ENCODE measurements at regions not wholly inside any gene's neighbourhood (a gene's known extent, or its start where the extent isn't known, plus 50 kb on each side); places are given as distances from the start of the nearest gene placed in this dataset.

DNA sequence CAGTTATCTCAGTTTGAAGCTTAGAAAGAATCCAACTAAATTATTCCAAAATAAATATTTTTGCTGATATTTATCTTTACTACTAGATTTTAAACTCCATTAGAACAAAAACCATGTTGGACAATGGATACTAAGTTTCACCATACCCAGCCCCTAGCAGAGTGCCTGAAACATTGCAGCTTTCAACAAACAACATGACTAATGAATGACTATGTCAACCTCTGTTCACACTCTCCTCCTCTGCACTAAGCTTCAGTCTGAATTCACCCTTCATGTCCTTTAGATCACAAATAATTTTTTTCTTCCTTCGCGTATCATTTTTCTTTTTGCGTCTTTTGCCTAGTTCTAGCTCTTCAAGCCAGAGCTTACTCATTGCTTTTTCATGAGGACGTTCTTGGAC is 315.2 kb downstream of the PCDH10 start:
- in situ Hi-C loops (cut with HindIII; ENCODE audit: low pct_ligation_motif_present, low pct_unique_long_range_greater_than_20kb, low sequenced_read_pairs), result no loop called here
- DNase-seq, result no peak

DNA sequence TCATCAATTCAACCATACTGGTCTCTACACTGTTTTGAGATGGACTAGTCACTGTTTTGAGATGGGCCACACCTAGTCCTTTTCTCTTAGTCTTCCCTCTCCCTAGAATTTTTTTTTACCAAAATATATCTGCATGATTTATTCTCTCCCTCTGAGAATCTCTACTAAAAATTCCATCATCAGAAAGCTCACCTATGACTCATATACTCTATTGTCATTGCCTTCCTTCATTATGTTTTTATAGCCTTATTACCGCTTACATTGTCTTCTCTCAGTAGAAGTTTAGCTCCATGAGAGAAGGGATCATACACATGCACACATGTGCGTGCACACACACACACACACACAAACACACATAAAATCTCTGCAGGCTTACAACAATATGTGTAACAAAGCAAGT is 303.6 kb downstream of the PCDH10 start:
- in situ Hi-C loops (cut with HindIII; ENCODE audit: low pct_ligation_motif_present, low pct_unique_long_range_greater_than_20kb, low sequenced_read_pairs), result no loop called here
- DNase-seq, result no peak

DNA sequence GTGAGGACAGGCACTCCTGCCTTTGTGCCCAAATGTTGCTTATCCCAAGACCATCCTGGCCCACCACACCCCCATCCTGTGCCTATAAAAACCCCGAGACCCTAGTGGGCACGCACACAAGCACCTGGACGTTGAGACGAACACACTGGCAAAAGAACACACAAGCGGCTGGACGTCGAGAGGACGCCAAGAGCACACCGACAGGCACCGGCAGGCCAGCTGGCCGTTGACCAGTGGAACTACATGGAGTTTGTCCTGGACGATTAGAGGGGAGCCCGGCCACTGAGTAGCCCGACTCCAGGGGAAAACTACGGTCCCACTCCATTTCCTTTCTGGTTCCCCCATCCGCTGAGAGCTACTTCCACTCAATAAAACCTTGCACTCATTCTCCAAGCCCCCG is 301.7 kb downstream of the PCDH10 start:
- no peak for DNase-seq
- in situ Hi-C loops (cut with HindIII; ENCODE audit: low pct_ligation_motif_present, low pct_unique_long_range_greater_than_20kb, low sequenced_read_pairs), result no loop called here

DNA sequence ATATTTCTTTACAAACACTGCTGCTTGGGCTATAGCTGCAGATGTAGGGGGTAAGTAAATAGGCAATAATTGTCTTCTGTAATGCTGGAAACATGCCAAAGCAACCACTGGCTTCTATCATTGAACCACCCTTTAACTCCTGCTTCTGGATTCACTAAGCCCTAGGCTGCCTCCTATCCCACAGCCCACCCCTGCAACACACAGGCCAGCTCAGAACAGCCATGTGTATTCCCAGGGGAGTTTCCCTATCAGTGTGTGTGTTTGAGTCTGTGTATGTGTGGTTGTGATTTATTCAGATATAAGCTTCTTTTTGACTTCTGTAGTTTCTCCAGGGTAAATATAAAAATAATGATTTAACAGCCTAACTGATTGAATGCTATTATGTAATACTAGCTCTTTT is 291.3 kb downstream of the PCDH10 start:
- DNase-seq, result no peak
- in situ Hi-C loops (cut with HindIII; ENCODE audit: low pct_ligation_motif_present, low pct_unique_long_range_greater_than_20kb, low sequenced_read_pairs), result no loop called here

DNA sequence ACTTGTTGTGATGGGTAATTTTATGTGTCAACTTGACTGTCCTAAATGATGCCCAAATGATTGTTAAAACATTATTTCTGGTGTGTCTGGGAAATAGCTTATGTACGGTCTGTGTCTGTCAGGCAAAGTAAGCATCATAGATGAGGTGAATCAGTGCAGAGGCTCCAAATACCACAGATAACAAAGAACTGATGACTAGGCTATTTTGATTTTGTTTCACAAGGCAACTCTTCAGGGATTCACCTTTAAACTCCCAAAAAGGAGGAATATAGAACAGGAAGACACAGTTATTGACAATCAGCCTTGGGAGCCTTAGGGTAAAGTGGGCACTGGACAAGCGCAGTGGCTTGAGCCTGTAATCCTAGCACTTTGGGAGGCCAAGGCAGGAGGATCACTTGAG is 290.7 kb downstream of the PCDH10 start:
- no peak for DNase-seq
- in situ Hi-C loops (cut with HindIII; ENCODE audit: low pct_ligation_motif_present, low pct_unique_long_range_greater_than_20kb, low sequenced_read_pairs), result no loop called here

GRCh38 chr4:133424605-133425004 is 275.5 kb downstream of the PCDH10 start:
- DNase-seq, result no peak
- in situ Hi-C loops (cut with HindIII; ENCODE audit: low pct_ligation_motif_present, low pct_unique_long_range_greater_than_20kb, low sequenced_read_pairs), result no loop called here

- DNase-seq, result no peak
- in situ Hi-C loops (cut with HindIII; ENCODE audit: low pct_ligation_motif_present, low pct_unique_long_range_greater_than_20kb, low sequenced_read_pairs), result no loop called here
These were observed 254.8 kb downstream of the PCDH10 start for GRCh38 chr4:133403913-133404312.

GRCh38 chr4:133402616-133403015 is 253.5 kb downstream of the PCDH10 start:
- DNase-seq, result no peak
- in situ Hi-C loops (cut with HindIII; ENCODE audit: low pct_ligation_motif_present, low pct_unique_long_range_greater_than_20kb, low sequenced_read_pairs), result no loop called here

GRCh38 chr4:133394971-133395627 is 246.0 kb downstream of the PCDH10 start:
- in situ Hi-C loops (cut with HindIII; ENCODE audit: low pct_ligation_motif_present, low pct_unique_long_range_greater_than_20kb, low sequenced_read_pairs), result no loop called here
- DNase-seq, result no peak

- no peak for DNase-seq
- in situ Hi-C loops (cut with HindIII; ENCODE audit: low pct_ligation_motif_present, low pct_unique_long_range_greater_than_20kb, low sequenced_read_pairs), result no loop called here
These were observed 241.2 kb downstream of the PCDH10 start for GRCh38 chr4:133390198-133390855.

GRCh38 chr4:133389029-133389428 is 239.9 kb downstream of the PCDH10 start:
- DNase-seq, result no peak
- in situ Hi-C loops (cut with HindIII; ENCODE audit: low pct_ligation_motif_present, low pct_unique_long_range_greater_than_20kb, low sequenced_read_pairs), result no loop called here

DNA sequence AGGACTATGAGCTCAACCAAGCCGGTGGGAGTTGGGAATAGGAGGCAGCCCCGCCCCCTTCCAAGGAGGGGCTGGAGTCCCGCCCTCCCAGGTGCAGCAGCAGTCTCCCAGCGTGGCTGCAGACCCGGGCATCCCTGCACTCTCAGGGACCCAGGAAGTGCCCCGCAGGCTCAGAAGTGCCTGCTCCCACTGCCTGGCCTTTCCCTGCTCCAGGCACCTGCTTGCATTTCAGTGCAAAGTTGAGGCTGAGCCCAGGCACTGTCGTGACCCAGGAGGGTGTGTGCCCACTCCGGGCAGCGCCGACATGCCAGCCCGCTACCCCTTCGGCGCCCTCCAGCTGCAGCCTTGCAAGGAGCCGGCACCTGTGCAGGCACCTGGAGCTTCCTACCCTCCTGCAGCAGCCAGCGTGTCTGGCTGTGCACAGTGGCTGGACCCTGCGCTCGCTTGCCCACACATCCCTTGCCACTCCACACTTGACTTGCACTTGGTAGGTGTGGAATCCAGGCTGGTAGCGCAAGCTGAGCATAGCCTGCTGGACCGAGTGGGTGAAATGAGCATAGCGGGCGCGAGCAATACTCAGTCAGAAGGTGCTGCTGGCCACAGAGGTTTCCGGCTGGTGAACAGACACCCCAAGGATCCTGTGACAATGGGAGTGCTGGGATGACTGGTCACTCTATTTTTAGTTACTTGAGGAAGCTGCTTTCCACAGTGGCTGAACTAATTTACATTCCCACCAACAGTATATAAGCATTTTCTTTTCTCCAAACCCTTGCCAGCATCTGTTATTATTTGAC is 236.3 kb downstream of the PCDH10 start:
- in situ Hi-C loops (cut with HindIII; ENCODE audit: low pct_ligation_motif_present, low pct_unique_long_range_greater_than_20kb, low sequenced_read_pairs), result no loop called here
- DNase-seq, result no peak

DNA sequence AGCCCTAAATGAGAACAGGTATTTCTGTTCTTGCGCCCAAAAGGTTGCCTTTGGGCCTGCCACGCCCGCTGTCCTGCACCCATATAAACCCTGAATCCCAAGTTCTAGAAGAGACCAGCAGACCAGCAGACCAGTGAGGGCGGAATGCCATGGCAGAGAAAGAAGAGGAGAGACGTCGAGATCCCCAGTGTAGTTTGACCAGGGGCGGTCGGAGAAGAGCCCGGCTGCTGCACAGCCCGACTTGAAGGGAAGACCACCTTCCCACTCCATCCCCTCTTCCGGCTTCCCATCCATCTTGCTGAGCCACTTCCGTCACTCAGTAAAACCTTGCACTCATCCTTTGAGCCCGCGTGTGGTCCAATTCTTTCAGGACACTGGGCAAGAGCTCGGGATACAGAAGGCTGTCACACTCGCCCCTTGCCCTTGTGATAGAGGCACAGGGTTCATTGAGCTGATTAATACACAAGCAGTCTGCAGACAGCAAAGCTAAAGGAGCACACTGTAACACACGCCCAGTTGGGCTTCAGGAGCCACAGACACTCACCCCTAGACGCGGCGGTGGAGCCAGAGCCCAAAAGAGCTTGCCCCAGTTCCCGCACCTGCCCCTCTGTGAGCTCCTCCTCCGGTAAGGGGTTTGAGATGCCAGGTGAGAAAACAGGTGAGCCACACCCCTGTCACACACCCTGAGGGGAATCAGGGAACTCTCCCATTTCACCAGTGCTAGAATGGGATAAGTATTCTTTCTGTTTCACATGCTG is 230.8 kb downstream of the PCDH10 start:
- in situ Hi-C loops (cut with HindIII; ENCODE audit: low pct_ligation_motif_present, low pct_unique_long_range_greater_than_20kb, low sequenced_read_pairs), result no loop called here
- DNase-seq, result no peak

- DNase-seq, result no peak
- in situ Hi-C loops (cut with HindIII; ENCODE audit: low pct_ligation_motif_present, low pct_unique_long_range_greater_than_20kb, low sequenced_read_pairs), result no loop called here
These were observed 228.2 kb downstream of the PCDH10 start for GRCh38 chr4:133377286-133377685.

DNA sequence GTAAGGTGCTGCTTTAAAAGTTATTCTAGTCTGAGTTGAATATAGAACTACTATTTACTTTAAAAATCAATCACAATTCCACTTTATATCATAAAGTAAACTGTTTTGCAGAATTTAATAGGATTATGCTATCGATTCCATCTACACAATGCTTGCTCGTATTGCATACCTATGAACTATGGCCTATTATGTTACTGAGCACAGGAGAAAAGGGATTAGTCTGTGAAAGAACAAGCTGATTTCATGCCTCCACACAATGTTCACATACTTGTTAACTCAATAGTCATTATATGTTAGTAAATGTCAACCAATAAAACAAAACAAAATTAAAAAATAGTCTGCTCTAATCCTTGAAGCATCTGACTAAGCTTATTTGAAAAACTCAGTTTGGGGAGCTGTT is 223.6 kb downstream of the PCDH10 start:
- in situ Hi-C loops (cut with HindIII; ENCODE audit: low pct_ligation_motif_present, low pct_unique_long_range_greater_than_20kb, low sequenced_read_pairs), result no loop called here
- DNase-seq, result no peak

GRCh38 chr4:133355633-133356032 is 206.5 kb downstream of the PCDH10 start:
- in situ Hi-C loops (cut with HindIII; ENCODE audit: low pct_ligation_motif_present, low pct_unique_long_range_greater_than_20kb, low sequenced_read_pairs), result no loop called here
- DNase-seq, result no peak

DNA sequence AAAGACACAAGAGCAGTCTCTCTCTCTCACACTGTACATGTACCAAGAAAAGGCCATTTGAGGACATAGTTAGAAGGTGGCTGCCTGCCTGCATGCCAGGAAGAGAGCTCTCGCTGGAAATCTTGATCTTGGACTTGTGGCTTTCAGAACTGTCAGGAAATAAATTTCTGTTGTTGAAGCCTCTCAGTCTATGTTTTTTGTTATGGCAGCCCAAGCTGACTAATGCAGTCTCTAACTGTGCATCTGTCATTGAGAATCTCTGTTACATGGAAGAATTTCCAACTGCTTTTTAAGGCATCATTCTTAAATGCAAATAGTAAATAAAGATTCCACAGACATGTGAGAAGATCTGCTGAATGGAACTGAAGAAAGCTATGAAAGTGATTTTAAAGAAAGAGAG is 198.3 kb downstream of the PCDH10 start:
- in situ Hi-C loops (cut with HindIII; ENCODE audit: low pct_ligation_motif_present, low pct_unique_long_range_greater_than_20kb, low sequenced_read_pairs), result no loop called here
- DNase-seq, result no peak

DNA sequence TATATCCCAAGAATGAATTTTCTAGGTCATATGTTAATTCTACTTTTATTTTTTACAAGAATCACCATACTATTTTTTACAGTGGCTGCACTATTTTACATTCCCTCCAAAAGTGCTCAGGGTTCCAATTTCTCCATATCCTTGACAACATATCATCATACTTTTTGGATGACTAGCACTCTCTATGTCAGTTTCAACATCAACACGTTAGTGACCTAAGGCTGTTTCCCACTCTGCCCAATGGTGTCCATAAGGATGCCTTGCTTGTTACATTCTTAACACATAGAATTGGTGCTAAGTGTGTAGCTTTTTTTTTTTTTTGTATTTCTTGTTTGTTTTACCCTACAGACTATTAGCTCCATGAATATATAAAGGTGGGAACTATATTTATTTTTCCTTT is 175.4 kb downstream of the PCDH10 start:
- in situ Hi-C loops (cut with HindIII; ENCODE audit: low pct_ligation_motif_present, low pct_unique_long_range_greater_than_20kb, low sequenced_read_pairs), result no loop called here
- DNase-seq, result no peak

DNA sequence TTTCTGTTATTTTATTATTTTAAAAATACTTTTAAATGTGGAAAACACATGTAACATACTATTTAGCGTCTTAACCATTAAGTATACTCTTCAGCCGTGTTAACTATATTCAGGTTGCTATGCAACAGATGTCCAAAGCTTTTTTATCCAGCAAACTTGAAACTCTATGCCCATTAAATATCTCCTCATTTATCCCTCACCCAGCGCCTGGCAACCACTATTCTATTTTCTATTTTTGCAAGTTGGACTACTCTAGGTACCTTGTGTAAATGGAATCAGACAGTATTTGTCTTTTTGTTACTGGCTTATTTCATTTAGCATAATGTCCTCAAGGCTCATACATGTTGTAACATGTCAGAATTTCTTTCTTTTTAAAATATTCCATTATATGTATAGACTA is 174.6 kb downstream of the PCDH10 start:
- DNase-seq, result no peak
- in situ Hi-C loops (cut with HindIII; ENCODE audit: low pct_ligation_motif_present, low pct_unique_long_range_greater_than_20kb, low sequenced_read_pairs), result no loop called here
